A673 (cell line): ENCODE measurements at regions not wholly inside any gene's neighbourhood (a gene's known extent, or its start where the extent isn't known, plus 50 kb on each side); places are given as distances from the start of the nearest gene placed in this dataset.

ENCODE experiments used
- CTCF ChIP-seq: fragments of 300-800, 200-600 bp; sonication (generic); conservative IDR thresholded peaks from 2 replicates; pipeline ENCODE4 v1.5.1; 2017; ENCODE audit warnings: low read depth, mild to moderate bottlenecking, antibody characterized with exemption, low read length, moderate library complexity, mixed read lengths
- EZH2 ChIP-seq: fragments of 200-600 bp; sonication (generic); IDR thresholded peaks from 2 replicates; pipeline ENCODE4 v1.6.1; 2017; ENCODE audit warnings: borderline replicate concordance, low read depth, mild to moderate bottlenecking, mixed read lengths, antibody characterized with exemption, low read length; ENCODE audit not compliant: poor library complexity, severe bottlenecking

- TF ChIP-seq CTCF (no peak), EZH2 (no peak)
These were observed 73.4 kb upstream of the BNIP2 start for GRCh38 chr15:59762558-59762957.
